ENCODE measurements at regions not wholly inside any gene's neighbourhood (a gene's known extent, or its start where the extent isn't known, plus 50 kb on each side); places are given as distances from the start of the nearest gene placed in this dataset.

- TF ChIP-seq CTCF (IDR thresholded peaks at IDR 0.05) (no peak), EP300 (IDR thresholded peaks at IDR 0.05) (no peak)
Observed at GRCh38 chr12:74334780-74335179, 202.9 kb upstream of the ATXN7L3B start.
